Erythroblast (primary cell): ENCODE measurements at regions not wholly inside any gene's neighbourhood (a gene's known extent, or its start where the extent isn't known, plus 50 kb on each side); places are given as distances from the start of the nearest gene placed in this dataset.

Experiments used
- GATA1 ChIP-seq: IDR thresholded peaks from 2 replicates; pipeline ENCODE4 v1.6.1; 2011; ENCODE audit warnings: low read depth, mild to moderate bottlenecking, control low read depth, low read length, moderate library complexity
- POLR2A ChIP-seq: IDR thresholded peaks from 2 replicates; pipeline ENCODE4 v1.6.1; 2011; ENCODE audit warnings: mild to moderate bottlenecking, low read length

- TF ChIP-seq POLR2A (no peak), GATA1 (no peak)
Observed at GRCh38 chr9:85397005-85397404, 344.7 kb downstream of the AGTPBP1 start.
